HG03575 (cell line): ENCODE measurements at regions not wholly inside any gene's neighbourhood (a gene's known extent, or its start where the extent isn't known, plus 50 kb on each side); places are given as distances from the start of the nearest gene placed in this dataset.

Experiments
- ATAC-seq: cut with Tn5 transposase; IDR thresholded peaks from one replicate; pipeline ENCODE4 v1.9.1; 2021; ENCODE audit not compliant: unreplicated experiment, insufficient number of reproducible peaks, low FRiP score; ENCODE audit errors: extremely low read depth

DNA sequence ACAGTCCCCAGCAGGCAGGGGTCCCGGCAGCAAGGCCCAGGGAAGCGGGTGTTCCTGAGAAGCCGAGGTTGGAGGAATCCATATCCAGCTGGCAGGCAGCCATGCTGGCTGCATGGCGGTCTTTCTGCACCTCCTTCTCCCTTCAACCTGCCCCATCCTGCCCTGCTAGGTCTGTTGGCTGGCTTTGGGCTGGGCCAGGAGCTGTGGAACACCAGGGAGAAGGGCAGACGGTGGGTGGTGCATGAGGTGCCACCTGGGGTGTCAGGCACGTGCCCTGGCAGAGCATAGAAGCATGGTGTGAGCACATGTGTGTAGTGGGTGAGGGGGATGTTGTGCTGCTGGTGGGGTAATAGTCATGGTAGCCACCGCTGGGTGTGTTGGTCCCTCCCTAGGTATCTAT lies 150.1 kb downstream of the PJA1 start:
- no peak for ATAC-seq

DNA sequence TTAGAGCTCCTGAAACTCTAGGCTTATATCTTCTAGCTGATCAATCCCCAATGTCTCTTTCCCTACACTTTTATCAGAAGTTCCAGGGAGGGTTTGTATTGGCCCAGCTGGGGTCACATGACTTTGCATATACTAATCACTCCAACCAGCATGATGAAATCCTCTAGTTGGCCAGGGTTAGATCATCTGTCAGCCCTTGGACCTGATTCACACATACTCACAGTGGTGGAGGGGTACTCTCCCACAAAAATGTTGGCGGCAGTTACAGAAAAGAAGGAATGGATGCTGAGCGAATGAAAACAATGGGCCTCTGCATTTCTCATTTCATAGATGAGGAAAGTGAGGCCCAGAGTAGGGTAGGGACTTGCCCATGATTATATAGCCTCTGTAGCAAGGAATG lies 151.1 kb downstream of the PJA1 start:
- ATAC-seq, result no peak

DNA sequence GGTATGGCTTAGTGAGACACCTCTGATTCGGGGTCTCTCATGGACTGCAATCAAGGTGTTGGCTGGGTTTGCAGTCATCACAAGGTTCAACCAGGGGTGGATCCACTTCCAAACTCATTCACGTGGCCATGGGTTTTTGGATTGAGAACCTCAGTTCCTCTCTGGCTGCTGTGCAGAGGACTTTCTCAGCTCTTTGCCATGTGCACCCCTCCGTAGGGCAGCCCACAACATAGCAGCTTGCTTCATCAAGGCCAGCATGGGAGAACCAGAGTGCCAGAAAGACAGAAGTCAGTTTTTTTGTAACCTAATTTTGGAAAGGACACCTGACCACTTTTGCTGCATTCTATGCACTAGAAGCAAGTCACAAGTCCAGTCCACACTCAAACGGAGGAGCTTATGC lies 154.9 kb downstream of the PJA1 start:
- no peak for ATAC-seq

DNA sequence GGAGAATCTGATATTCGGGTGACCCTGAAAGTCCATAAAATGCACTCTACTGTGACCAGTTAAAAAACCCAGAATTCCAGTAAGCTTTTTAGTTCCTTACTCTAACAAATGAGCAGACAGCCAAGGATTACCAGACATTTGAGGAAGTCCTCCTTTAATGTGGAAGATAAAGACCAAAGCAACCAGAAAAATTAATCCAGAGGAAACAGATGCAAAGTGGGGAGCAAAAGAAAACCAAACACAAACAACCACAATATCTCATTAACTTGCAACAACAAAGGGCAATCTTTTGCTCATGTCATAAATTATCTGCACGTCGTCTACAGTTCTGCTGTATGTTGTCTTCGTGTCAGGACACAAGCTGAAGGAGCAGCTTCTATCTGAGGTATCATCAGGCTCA lies 164.4 kb downstream of the PJA1 start:
- no peak for ATAC-seq

DNA sequence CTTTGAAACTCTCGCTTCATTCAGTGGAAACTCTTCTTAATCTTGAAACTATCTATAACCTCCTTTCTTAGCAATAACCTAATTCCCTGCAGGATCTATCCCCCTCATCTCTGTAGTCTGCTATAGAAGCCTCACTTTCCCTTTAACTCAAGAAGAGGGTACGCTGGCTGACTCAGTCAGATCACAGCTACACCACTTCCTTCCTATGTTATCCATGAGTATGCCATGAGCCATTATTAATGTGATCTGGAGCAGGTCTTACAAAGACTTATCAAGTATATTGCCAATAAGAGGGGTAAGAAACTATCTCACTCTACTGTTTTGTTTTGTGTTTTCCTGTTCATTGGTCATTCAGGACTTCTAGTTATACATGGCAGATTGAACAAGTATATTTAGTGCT lies 165.3 kb downstream of the PJA1 start:
- no peak for ATAC-seq

DNA sequence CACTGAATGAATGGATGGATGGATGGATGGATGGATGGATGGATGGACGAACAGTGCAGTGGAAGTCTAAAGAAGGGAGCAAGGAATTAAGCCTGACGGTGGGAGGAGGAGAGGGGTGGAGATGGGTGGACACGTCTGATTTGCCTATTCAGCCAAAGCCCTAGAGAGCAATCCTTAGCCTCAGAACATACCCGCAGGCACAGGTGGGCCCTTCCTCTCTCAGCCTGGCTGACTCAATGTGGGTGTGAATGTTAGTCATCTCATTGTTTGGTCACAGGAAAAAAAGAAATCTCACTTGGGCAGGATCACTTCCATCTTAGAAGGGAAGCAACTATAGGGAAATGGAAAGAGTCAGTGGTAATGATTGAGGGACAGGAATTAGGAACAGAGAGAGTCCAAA lies 165.9 kb downstream of the PJA1 start:
- no peak for ATAC-seq

DNA sequence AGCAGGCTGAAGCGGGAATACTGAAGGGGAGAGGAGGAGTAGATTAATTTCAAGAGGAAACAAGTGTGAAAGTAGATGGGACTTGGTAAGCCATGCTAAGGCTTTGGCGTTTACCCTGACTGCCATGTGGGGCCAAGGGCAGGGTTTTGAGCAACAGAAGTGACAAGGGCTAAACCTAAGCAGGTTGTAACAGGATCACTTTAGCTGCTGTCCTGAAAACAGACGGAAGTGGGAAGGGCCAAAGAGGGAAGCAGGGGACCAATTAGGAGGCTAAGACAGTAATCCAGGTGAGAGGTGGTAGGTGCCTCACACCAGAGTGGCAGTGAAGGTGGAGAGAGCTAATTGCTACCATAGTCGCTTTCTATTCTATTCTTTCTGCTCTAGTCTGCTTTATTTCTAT lies 166.5 kb downstream of the PJA1 start:
- ATAC-seq, result no peak

DNA sequence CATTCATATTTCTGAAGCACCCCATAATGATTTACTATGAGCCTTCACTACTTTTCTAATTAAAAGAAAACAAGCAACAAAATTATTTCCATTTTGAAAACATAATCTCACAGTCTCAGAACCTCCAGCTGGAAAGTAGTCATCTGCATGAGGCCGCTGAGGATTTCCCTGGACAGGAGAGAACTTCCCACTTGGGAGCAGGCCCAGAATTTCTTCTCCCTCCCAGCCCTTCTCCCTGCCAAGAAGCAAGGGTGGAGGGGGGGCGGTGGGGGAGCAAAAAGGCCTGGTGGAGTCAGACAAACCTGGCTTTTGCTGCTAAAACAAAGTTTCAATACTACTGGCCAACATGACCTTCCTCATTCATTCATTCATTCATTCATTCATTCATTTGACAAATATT lies 167.3 kb downstream of the PJA1 start:
- ATAC-seq, result no peak

DNA sequence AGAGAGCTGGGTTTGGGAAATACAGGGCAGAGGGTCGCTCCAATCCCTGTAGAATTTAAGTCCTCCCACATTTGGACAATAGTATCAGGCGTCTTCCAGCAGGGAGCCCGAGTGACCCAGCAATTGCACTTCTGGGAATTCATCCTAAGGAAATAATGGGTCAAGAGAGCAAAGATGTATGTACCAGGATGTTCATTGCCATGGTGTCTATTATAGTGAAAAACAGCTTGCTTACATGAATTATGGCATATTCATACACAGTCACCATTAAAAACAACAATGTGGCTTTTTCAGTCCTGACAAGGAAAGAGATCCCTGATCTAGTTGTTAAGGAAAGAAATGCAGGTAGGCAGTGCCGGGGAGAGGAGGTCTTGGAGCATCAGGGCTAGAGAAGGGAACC lies 167.7 kb downstream of the PJA1 start:
- ATAC-seq, result no peak

DNA sequence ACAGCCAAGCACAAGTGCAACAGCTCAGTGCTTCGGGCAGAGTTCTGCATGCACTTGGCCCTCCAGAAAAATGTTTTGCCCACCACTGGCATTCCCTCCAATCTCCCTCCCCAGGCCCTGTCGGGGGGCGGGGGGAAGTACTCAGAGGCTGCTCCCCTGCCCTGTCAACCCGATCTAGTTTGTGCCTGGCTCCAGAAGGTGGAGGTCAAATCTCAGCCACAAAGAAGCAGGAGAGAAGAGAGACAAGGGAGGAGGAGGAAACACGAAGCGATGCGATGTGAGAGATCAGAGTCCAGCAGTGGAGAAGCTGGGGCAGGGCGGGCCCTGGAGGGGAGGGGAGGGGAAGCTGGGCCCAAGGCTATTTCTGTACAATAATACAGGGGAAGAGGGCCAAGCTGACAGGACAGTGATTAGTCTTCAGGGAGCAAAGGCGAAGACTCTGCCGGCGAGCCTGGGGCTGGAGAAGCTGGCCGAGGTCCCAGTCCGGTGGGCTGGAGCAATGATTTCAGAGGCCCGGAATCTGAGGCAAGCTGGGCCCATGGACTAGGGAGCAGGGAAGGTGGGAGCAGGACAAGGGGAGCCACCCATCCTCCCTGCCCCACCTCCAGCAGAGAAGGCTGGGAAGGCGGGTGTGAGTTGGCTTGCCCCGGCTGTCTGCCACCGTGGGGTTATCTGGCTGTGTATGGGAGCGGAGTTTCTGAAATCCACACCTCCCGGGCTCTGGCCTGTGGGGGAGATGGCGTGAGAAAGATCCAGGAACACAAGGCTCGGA lies 167.1 kb downstream of the EFNB1 start:
- ATAC-seq, result no peak

DNA sequence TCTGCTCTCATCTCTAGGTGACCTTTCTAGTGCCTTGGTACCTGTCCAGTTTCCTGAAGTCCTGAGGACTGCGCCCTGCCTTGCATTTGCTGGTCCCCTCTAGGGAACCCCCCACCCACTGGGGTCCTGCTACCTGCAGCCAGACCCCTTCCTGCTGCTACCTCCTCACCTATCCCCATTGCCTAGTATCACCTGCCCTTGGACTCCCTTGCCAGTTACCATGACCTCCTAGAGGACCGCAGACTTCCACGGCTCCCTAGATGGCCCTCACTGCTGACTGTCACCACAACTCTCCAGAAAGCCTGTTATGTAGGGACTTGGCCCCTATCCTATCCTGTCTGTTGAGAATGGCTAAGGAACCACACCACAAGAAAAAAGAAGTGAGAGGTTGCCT lies 166.6 kb downstream of the EFNB1 start:
- ATAC-seq, result no peak

DNA sequence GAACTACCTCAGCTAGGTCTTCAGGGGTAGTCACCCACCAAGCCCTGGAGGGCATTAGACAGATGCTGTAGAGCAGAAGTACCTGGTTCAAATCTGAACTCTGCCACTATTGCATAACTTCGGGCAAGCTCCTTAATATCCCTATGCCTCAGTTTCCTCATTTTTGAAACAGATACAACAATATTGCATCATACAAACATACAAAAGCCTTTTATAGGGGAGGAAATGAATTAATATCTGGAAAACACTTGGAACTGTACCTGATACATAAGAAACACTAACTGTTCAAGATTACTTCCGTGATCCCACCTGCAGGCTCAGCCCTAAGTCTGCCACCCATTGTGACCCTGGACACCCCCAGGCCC lies 166.1 kb downstream of the EFNB1 start:
- no peak for ATAC-seq

DNA sequence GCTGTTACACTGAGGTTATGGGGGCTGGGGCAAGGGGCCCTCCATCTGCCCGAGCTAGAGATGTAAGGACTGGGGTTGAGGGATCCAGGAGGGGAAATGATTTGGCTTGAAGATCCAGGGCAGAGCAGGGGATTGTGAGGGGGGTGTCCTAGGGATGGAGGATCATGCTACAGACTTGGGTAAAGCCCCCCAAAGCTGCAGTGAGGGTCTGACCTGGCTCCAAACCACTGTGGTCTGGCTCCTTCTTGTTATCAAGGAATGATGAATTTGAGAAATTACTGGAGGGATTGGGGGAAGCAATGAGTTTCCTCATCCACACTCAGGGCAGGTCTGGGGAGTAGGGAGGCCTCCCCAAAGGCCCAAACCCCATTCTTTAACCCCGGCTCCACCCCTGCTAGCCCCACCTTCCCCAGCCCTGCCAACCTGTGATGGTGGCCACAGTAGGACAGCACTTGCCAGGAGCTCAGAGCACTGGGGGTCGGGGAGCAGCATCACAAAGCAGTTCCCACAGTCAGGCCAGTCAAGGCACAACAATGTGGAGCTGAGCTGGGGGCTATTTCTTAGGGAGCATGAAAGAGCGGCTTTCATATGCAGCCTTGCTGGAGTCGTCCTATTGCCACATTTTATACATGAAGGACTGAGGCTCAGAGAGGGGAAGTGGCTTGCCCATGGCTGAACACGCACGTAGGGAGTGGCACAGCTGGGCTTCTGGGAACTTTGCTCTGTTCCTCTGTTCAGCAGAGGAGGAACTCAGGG lies 165.5 kb downstream of the EFNB1 start:
- ATAC-seq, result no peak

DNA sequence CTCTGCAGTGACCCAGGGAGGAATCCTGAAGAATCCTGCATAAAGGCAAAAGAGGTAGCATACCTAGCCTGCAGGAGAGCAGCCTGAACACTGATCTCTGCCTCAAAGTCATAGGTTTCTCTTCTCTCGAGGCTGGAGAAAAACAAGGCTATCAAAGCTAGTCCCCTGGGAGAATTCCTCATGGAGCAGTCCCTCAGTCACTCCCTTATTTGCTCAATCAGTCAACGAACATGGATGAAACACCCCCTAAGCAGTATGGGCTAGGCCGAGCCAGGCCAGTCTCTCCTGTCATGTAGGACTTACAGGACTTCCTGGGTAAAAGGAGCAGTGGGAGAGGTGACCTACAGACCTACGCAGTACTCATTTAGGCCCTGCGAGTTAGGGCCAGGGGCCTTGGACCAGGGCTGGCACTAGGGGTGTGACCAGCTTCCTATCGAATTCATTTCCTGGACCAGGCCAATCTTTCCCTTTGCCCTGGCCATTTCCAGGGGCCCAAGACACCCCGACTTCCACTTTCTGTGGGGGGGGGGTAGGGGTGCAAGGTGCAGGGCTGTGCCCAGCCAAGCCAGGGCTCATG lies 164.1 kb downstream of the EFNB1 start:
- ATAC-seq, result no peak

DNA sequence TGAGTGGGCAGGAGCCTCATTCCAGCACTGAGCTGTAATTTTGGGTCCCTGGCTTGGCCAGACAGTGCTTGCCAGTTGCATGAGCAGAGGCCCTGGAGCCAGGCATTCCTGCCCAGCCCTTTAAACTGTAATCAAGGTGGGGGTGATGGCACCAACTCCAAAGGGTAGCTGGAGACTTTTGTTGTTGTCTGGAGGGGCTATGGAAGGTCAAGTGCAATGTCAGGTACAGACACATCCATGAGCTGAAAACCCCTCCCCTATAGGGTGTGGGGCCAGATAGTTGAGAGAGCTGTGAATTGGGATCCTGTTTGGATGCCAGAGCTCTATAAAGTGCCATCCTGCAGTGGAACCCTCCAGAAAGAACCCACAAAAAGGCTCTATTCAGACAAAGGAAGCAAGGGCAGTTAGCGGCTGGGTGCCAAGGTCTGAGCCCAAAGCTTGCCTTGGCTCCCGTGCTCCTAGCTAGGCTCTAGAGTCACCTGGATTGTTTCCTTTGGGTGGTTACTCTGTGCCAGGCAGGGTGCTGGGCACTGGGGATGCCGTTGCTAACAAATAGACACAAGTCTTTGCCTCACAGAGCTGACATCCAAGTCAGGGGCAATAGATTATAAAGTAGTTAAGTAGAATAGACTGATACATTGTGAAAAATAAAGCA lies 163.0 kb downstream of the EFNB1 start:
- ATAC-seq, result no peak

DNA sequence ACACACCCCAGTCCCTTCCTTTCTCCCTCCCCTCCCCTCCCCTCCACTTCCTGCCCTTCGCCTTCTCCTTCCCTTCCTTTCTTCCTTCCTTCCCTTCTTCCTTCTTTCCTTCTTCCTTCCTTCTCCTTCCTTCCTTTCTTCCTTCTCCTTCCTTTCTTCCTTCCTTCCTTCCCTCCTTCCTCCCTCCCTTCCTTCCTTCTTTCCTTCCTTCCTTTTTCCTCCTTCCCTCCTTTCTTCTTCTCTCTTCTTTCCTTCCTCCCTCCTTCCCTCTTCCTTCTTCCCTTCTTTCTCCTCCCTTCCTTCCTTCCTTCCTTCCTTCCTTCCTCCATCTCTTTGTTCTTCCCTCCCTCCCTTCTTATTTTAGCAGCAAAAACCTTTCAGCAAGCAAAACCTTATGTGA lies 162.1 kb downstream of the EFNB1 start:
- ATAC-seq, result no peak

DNA sequence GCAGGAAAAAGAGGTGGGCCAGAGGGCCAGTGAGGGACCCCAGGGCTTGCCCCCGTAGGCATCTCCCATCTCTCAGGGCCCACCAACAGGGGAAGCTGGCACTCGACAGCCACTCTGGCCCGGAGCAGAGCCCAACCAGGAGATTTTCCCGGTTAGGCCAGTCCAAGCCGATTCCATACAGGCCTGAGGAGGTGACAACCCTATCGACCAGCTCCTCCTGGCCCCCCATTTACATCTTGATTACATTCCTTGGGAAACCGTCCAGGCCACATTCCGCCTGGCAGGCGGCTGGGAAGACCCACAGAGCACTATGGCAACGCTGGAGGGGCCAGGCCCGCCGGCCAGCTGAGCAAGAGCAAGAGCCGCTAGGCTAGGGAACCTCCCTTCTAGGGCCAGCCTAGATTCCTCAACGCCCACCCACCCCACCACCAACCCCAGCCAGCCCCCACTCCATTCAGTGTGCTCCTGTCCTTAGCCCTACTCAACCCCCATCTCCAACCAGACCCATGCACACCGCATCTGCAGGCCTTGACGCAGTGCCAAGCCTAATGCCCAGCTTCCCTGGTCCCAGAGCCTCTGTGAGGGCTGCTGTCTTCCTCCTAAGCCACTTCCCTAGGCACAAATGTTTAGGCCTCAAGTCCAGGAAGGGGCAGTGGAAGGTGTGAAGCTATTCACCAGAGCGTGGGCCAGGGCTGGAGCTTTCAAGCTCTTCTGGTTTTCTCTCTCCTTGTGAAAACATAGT lies 161.2 kb downstream of the EFNB1 start:
- no peak for ATAC-seq

DNA sequence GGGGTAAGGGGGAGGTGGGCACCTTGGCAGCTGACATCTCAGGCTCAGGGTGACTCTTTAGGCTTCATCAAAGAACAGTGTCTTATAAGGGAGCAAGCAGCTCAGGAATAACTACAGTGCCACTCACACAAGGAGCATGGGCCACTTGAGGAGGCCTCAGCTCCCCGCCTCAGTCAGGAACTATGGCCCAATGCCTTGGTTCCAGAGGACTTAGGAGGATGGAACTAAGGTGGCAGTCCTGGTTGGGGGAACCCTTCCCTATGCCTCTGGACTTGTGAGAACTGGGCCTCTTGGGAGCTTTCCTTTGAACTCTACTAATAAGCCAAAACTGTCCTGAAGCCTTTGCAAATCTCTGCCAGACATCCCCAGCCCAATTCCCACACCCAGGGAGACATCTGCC lies 160.6 kb downstream of the EFNB1 start:
- ATAC-seq, result no peak

DNA sequence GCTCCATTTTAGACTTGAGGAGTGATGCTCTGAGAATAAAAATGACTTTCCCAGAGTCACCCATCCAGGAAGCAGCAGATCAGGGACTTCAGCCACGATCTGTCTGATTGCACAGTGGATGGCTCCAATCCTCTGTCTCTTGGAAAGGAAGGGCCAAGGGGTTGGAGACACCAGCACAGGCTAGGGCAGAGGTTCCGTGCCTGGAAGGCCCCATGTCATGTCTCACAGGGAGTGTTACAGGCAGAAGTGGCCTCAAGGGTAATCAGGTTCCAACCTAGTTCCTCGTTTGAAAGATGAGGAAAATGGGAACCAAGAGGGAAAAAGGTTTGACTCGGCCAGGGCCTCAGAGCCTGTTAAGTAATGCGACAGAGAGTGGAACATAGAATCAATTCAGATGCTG lies 160.0 kb downstream of the EFNB1 start:
- ATAC-seq, result no peak
